ENCODE measurements at regions not wholly inside any gene's neighbourhood (a gene's known extent, or its start where the extent isn't known, plus 50 kb on each side); places are given as distances from the start of the nearest gene placed in this dataset.

- no peak for TF ChIP-seq CTCF (IDR thresholded peaks at IDR 0.05 in 2 of 3, conservative IDR thresholded peaks at IDR 0.05 in 1 of 3; ENCODE audit: control insufficient read depth in 2 of 3, extremely low read depth in 1 of 3, insufficient read depth in 1 of 3, low read depth in 3 of 3, low read length in 3 of 3)
- no peak for TF ChIP-seq CEBPZ (IDR thresholded peaks at IDR 0.05; ENCODE audit: low read depth, low read length)
- TF ChIP-seq EZH2 (IDR thresholded peaks at IDR 0.05; ENCODE audit: borderline replicate concordance, control insufficient read depth, low read depth, low read length): no peak
- TF ChIP-seq ATF3 (IDR thresholded peaks at IDR 0.05; ENCODE audit: borderline replicate concordance, extremely low read depth, low read depth, low read length): no peak
- TF ChIP-seq POLR2AphosphoS5 (IDR thresholded peaks at IDR 0.05; ENCODE audit: low read length): no peak
Measured at GRCh38 chr18:59987102-59987501, 87.3 kb downstream of the PMAIP1 start.

Data from GM12878 (cell line).